Lower leg skin (tissue), 4 donors: ENCODE measurements at regions not wholly inside any gene's neighbourhood (a gene's known extent, or its start where the extent isn't known, plus 50 kb on each side); places are given as distances from the start of the nearest gene placed in this dataset.
A peak's percentile ranks its signal among the peaks of the same experiment; 100 is the strongest.
"Not testable (repeated sequence)": the region's sequence is repeated elsewhere in the genome, so short reads cannot be mapped to it uniquely, and the experiment has no call there.

Source experiments
- DNase-seq, 2 donors: peaks; one replicate each; pipeline ENCODE4 v3.0.0-alpha.2; 2019; ENCODE audit warnings: low spot score in 2 of 2
- H3K4me3 ChIP-seq: fragments of 200-600 bp; sonication (generic); 2 replicates; pipeline ENCODE4 v1.5.1; 2017; ENCODE audit warnings: mild to moderate bottlenecking, low read depth; ENCODE audit not compliant: poor library complexity, severe bottlenecking
- CTCF ChIP-seq, 3 donors: fragments of 450-650 bp; IDR thresholded peaks; one replicate each; pipeline ENCODE4 v1.5.1; 2016; ENCODE audit warnings: antibody characterized with exemption in 3 of 3, mild to moderate bottlenecking in 3 of 3, moderate library complexity in 2 of 3
- POLR2A ChIP-seq, 2 donors: fragments of 450-650 bp; IDR thresholded peaks; one replicate each; pipeline ENCODE4 v1.6.1; 2016 to 2017; ENCODE audit warnings: antibody characterized with exemption in 2 of 2, mild to moderate bottlenecking in 1 of 2, moderate library complexity in 1 of 2
- WGBS, 2 donors: methylation state at CpG; one replicate each; pipeline ENCODE4 v1.1.5; 2018; 5-methylcytosine and 5-hydroxymethylcytosine counted together
- intact Hi-C: fragments of 100-400 bp; cut with DNase I; formaldehyde crosslinking; loops from one replicate; pipeline ENCODE4 v1.15.0; 2023; ENCODE audit warnings: low total_unique reads

- intact Hi-C loops: loop anchor here (10.0 kb wide), 1 partner anchor 911 kb away; the partner anchor contains the start of gene OR2H2
- WGBS, 2 donors: 2 to 3% methylated on average over 44 of the region's 44 CpGs
- no peak for TF ChIP-seq POLR2A (IDR thresholded peaks at IDR 0.05)
- TF ChIP-seq CTCF (IDR thresholded peaks at IDR 0.05): no peak
- no peak overlapping the region for H3K4me3 ChIP-seq
- DNase-seq: no peak
Measured at GRCh38 chr6:28673787-28674671, 148.3 kb downstream of the GPX5 start.

- no peak for TF ChIP-seq CTCF (IDR thresholded peaks at IDR 0.05)
- no peak for TF ChIP-seq POLR2A (IDR thresholded peaks at IDR 0.05)
Measured at GRCh38 chr6:28675600-28675999, 149.9 kb downstream of the GPX5 start.

GRCh38 chr6:28682542-28682941, 156.9 kb downstream of the GPX5 start:
- intact Hi-C loops: no loop called here

More at GRCh38 chr6:28675600-28675999, 149.9 kb downstream of the GPX5 start:
- no peak for DNase-seq
- WGBS, 2 donors: 82 to 83% methylated on average over 1 of the region's 1 CpG
- intact Hi-C loops: loop anchor here (10.0 kb wide), 1 partner anchor 909 kb away; the partner anchor contains the start of gene OR2H2
- no peak overlapping the region for H3K4me3 ChIP-seq

GRCh38 chr6:28682956-28683685, 157.4 kb downstream of the GPX5 start:
- H3K4me3 ChIP-seq, intact Hi-C loops, DNase-seq: not testable (repeated sequence)
- 53 to 55% methylated on average over 16 of the region's 16 CpGs for WGBS, 2 donors

More at GRCh38 chr6:28682542-28682941, 156.9 kb downstream of the GPX5 start:
- WGBS, 2 donors: 27 to 30% methylated on average over 3 of the region's 3 CpGs
- H3K4me3 ChIP-seq: no peak overlapping the region
- DNase-seq: no peak
- TF ChIP-seq POLR2A (IDR thresholded peaks at IDR 0.05): no peak
- no peak for TF ChIP-seq CTCF (IDR thresholded peaks at IDR 0.05)

GRCh38 chr6:28683945-28684538, 158.4 kb downstream of the GPX5 start:
- 39 to 55% methylated on average over 9 of the region's 9 CpGs for WGBS, 2 donors
- intact Hi-C loops: no loop called here

GRCh38 chr6:28685960-28686359, 160.3 kb downstream of the GPX5 start:
- H3K4me3 ChIP-seq, DNase-seq, intact Hi-C loops: not testable (repeated sequence)
- WGBS, 2 donors: 15 to 18% methylated on average over 3 of the region's 3 CpGs

More at GRCh38 chr6:28683945-28684538, 158.4 kb downstream of the GPX5 start:
- no peak for TF ChIP-seq POLR2A (IDR thresholded peaks at IDR 0.05)
- no peak overlapping the region for H3K4me3 ChIP-seq
- DNase-seq: no peak

GRCh38 chr6:28686446-28687027, 160.9 kb downstream of the GPX5 start:
- H3K4me3 ChIP-seq, intact Hi-C loops: not testable (repeated sequence)
- WGBS, 2 donors: 3 to 4% methylated on average over 11 of the region's 11 CpGs
- peak in 1 of 2 donors; percentile 52 for DNase-seq

- H3K4me3 ChIP-seq, intact Hi-C loops, DNase-seq: not testable (repeated sequence)
- WGBS, 2 donors: 37 to 46% methylated on average over 7 of the region's 7 CpGs
Measured at GRCh38 chr6:28687309-28687981, 161.8 kb downstream of the GPX5 start.

GRCh38 chr6:28691991-28692390, 166.3 kb downstream of the GPX5 start:
- not testable (repeated sequence) for DNase-seq, H3K4me3 ChIP-seq
- WGBS, 2 donors: 45 to 52% methylated on average over 4 of the region's 4 CpGs
- intact Hi-C loops: loop anchor here (10.0 kb wide), 1 partner anchor 333 kb away; no protein-coding TSS in a partner anchor
